Endothelial cell of umbilical vein (primary cell): ENCODE measurements at regions not wholly inside any gene's neighbourhood (a gene's known extent, or its start where the extent isn't known, plus 50 kb on each side); places are given as distances from the start of the nearest gene placed in this dataset.

Experiments used
- BruUV-seq: library from RNA; stranded (reverse); fragments of 400-500 nt; replicated peaks from 2 replicates; lab custom pipeline; 2021; lab: Mats Ljungman, UMichigan
- CTCF ChIA-PET: fragments of 300-600, 350-600 bp; sonication (Branson Sonifier 250); formaldehyde crosslinking; loops from one replicate; lab custom pipeline; 2021; ENCODE audit warnings: antibody characterized with exemption, inconsistent platforms; lab: Charles Lee
- POLR2A ChIA-PET: fragments of 300-600, 350-600 bp; sonication (Branson Sonifier 250); formaldehyde crosslinking; loops from one replicate; lab custom pipeline; 2021; ENCODE audit warnings: antibody characterized with exemption, inconsistent platforms; lab: Charles Lee
- DNase-seq: peaks from one replicate; pipeline ENCODE4 v3.0.0-alpha.2; 2011; ENCODE audit warnings: low read depth, low spot score
- FAIRE-seq: peaks from 2 replicates; lab custom pipeline; 2011; peaks lifted over from hg19 to GRCh38; lab: Jason Lieb, UNC
- H2AFZ ChIP-seq: 2 replicates; pipeline ENCODE4 v1.6.0; 2012; ENCODE audit warnings: low read depth, low read length, control low read depth, inconsistent platforms
- H3K27ac ChIP-seq: 2 replicates; pipeline ENCODE4 v1.5.1; 2011; ENCODE audit warnings: low read depth, mild to moderate bottlenecking, control low read depth, low read length, moderate library complexity; ENCODE audit not compliant: insufficient read depth
- H3K27me3 ChIP-seq, 2 experiments: 2 replicates each; pipeline versions ENCODE4 v1.6.0 to v1.6.1; 2011; ENCODE audit warnings: low read length in 2 of 2, mixed read lengths in 1 of 2; ENCODE audit not compliant: control insufficient read depth in 2 of 2, insufficient read depth in 2 of 2
- H3K36me3 ChIP-seq, 2 experiments: 2 replicates in 1 of 2; 3 replicates in 1 of 2; pipeline ENCODE4 v1.5.1; 2011; ENCODE audit warnings: low read length in 2 of 2, mild to moderate bottlenecking in 1 of 2, moderate library complexity in 1 of 2; ENCODE audit not compliant: control insufficient read depth in 2 of 2, insufficient read depth in 2 of 2; ENCODE audit errors: extremely low read depth in 1 of 2
- H3K4me1 ChIP-seq: 3 replicates; pipeline ENCODE4 v1.5.1; 2011; ENCODE audit warnings: mild to moderate bottlenecking, low read length; ENCODE audit not compliant: control insufficient read depth, insufficient read depth; ENCODE audit errors: extremely low read depth
- H3K4me2 ChIP-seq: 2 replicates; pipeline ENCODE4 v1.6.1; 2011; ENCODE audit warnings: low read length, control low read depth, mixed read lengths; ENCODE audit not compliant: insufficient read depth
- H3K4me3 ChIP-seq, 3 experiments: fragments of 200-600 bp in 1 of 3; sonication (generic), shearing (Covaris generic) in 1 of 3; replicated peaks in 1 of 3; 2 replicates each; pipeline ENCODE4 v1.5.1; 2011 to 2016; ENCODE audit warnings: control low read depth in 3 of 3, low read length in 3 of 3, mild to moderate bottlenecking in 2 of 3, inconsistent platforms in 1 of 3, low read depth in 1 of 3, moderate library complexity in 1 of 3; ENCODE audit not compliant: insufficient read depth in 1 of 3
- H3K79me2 ChIP-seq: 2 replicates; pipeline ENCODE4 v1.6.0; 2012; ENCODE audit warnings: low read length, inconsistent platforms; ENCODE audit not compliant: control insufficient read depth, insufficient read depth
- H3K9ac ChIP-seq: replicated peaks from 2 replicates; pipeline ENCODE3; 2011; ENCODE audit warnings: low read length, control low read depth; ENCODE audit not compliant: insufficient read depth; ENCODE audit errors: extremely low read depth
- H3K9me1 ChIP-seq: replicated peaks from 3 replicates; pipeline ENCODE4 v1.6.0; 2011; ENCODE audit warnings: mild to moderate bottlenecking, low read length; ENCODE audit not compliant: control insufficient read depth, insufficient read depth; ENCODE audit errors: extremely low read depth
- H3K9me3 ChIP-seq: replicated peaks from 2 replicates; pipeline ENCODE4 v1.5.1; 2012; ENCODE audit warnings: low read length, inconsistent platforms; ENCODE audit not compliant: control insufficient read depth, insufficient read depth
- H4K20me1 ChIP-seq: replicated peaks from 2 replicates; pipeline ENCODE3; 2011; ENCODE audit warnings: mild to moderate bottlenecking, low read length; ENCODE audit not compliant: control insufficient read depth, insufficient read depth; ENCODE audit errors: extremely low read depth
- EZH2 ChIP-seq: IDR thresholded peaks from 2 replicates; pipeline ENCODE4 v1.6.1; 2012; ENCODE audit warnings: borderline replicate concordance, low read depth, mild to moderate bottlenecking, moderate library complexity, low read length, inconsistent platforms; ENCODE audit not compliant: severe bottlenecking
- FOS ChIP-seq: IDR thresholded peaks from 2 replicates; pipeline ENCODE4 v1.6.1; 2011; ENCODE audit warnings: mild to moderate bottlenecking, low read length, moderate library complexity, borderline replicate concordance; ENCODE audit not compliant: insufficient read depth
- GATA2 ChIP-seq: IDR thresholded peaks from 2 replicates; pipeline ENCODE4 v1.7.0; 2011; ENCODE audit warnings: low read depth, mild to moderate bottlenecking, moderate library complexity, mixed read lengths, low read length; ENCODE audit not compliant: insufficient read length, insufficient read depth
- JUN ChIP-seq: IDR thresholded peaks from 2 replicates; pipeline ENCODE4 v1.6.1; 2011; ENCODE audit warnings: borderline replicate concordance, low read depth; ENCODE audit not compliant: insufficient read length, insufficient read depth
- MYC ChIP-seq: IDR thresholded peaks from one replicate; pipeline ENCODE4 v1.6.1; 2011; ENCODE audit warnings: mild to moderate bottlenecking, low read depth, low read length
- POLR2A ChIP-seq: IDR thresholded peaks from 2 replicates; pipeline ENCODE4 v1.6.1; 2012; ENCODE audit warnings: low read depth, mild to moderate bottlenecking, control low read depth, low read length
- POLR2AphosphoS5 ChIP-seq: IDR thresholded peaks from 2 replicates; pipeline ENCODE4 v1.6.1; 2012; ENCODE audit warnings: low read depth, mild to moderate bottlenecking, control low read depth, low read length, moderate library complexity; ENCODE audit not compliant: insufficient read depth
- dilution Hi-C: fragments of 300-500 bp; cut with MboI; formaldehyde crosslinking; loops from one replicate; pipeline ENCODE4 v1.15.0; 2019; ENCODE audit warnings: low sequenced_read_pairs; ENCODE audit not compliant: extremely low pct_ligation_motif_present
- intact Hi-C: fragments of 100-400 bp; cut with micrococcal nuclease; formaldehyde crosslinking; loops from one replicate; pipeline ENCODE4 v1.10.0; 2022
- TF ChIP-seq, protein P1 (sequence below), 2 donors: IDR thresholded peaks; 1 replicate in 1 of 2; 2 replicates in 1 of 2; pipeline ENCODE4 v1.5.1; 2011; ENCODE audit warnings: low read length in 2 of 2, mild to moderate bottlenecking in 2 of 2, moderate library complexity in 2 of 2, control low read depth in 1 of 2, inconsistent platforms in 1 of 2, low read depth in 1 of 2; ENCODE audit not compliant: insufficient read depth in 1 of 2; ENCODE audit errors: extremely low read depth in 1 of 2
- TF ChIP-seq, protein P2 (sequence below): IDR thresholded peaks from 2 replicates; pipeline ENCODE4 v1.6.1; 2011; ENCODE audit not compliant: insufficient read depth, insufficient read length

DNA sequence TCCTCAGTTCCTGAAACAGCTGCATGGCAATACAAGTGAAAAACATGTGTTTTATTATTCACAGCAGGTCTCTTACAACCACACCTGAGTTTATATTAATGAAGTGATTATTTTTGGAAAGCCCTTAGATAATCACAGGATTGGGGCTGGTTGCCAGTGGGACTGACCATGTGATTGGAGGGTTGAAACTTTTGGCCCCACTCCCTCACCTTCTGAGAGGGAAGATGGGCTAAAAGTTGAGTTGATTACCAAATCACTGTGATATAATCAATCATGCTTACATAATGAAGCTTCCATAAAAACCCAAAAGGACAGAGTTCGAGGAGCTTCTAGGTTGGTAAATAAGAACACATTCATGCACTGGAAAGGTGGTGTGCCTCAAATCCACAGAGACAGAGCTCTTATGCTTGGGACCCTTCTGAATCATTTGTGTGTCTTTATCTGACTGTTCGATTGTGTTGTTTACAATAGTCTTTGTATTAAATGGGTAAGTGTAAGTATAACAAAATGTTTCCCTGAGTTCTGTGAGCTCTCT, 393.9 kb downstream of the RPS24 start:
- no peak overlapping the region for H3K4me2 ChIP-seq
- H3K9ac ChIP-seq = no peak overlapping the region
- H3K9me3 ChIP-seq = no peaks in the 10 kb centered on the region
- no TSS peak for BruUV-seq
- H3K79me2 ChIP-seq = no peaks in the 10 kb centered on the region
- no peak for TF ChIP-seq JUN
- TF ChIP-seq, protein P1, sequence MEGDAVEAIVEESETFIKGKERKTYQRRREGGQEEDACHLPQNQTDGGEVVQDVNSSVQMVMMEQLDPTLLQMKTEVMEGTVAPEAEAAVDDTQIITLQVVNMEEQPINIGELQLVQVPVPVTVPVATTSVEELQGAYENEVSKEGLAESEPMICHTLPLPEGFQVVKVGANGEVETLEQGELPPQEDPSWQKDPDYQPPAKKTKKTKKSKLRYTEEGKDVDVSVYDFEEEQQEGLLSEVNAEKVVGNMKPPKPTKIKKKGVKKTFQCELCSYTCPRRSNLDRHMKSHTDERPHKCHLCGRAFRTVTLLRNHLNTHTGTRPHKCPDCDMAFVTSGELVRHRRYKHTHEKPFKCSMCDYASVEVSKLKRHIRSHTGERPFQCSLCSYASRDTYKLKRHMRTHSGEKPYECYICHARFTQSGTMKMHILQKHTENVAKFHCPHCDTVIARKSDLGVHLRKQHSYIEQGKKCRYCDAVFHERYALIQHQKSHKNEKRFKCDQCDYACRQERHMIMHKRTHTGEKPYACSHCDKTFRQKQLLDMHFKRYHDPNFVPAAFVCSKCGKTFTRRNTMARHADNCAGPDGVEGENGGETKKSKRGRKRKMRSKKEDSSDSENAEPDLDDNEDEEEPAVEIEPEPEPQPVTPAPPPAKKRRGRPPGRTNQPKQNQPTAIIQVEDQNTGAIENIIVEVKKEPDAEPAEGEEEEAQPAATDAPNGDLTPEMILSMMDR (IDR thresholded peaks at IDR 0.05; ENCODE audit: extremely low read depth in 1 of 2, insufficient read depth in 1 of 2, low read depth in 1 of 2, low read length in 2 of 2) = no peak
- TF ChIP-seq, protein P2, sequence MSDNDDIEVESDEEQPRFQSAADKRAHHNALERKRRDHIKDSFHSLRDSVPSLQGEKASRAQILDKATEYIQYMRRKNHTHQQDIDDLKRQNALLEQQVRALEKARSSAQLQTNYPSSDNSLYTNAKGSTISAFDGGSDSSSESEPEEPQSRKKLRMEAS = no peak
- no peak for TF ChIP-seq POLR2AphosphoS5
- no peak for TF ChIP-seq POLR2A
- TF ChIP-seq FOS = no peak
- TF ChIP-seq GATA2 = no peak
- no peak for TF ChIP-seq MYC
- TF ChIP-seq EZH2 = no peak
- no peaks in the 10 kb centered on the region for H3K4me1 ChIP-seq
- DNase-seq (no peak), FAIRE-seq (no peak)
- H3K4me3 ChIP-seq = no peak overlapping the region
- intact Hi-C loops = no loop called here
- no peak overlapping the region for H2AFZ ChIP-seq
- dilution Hi-C loops = no loop called here
- no peaks in the 10 kb centered on the region for H4K20me1 ChIP-seq
- peaks cover 26 to 34% of the 10 kb centered on the region in 2 experiments for H3K27me3 ChIP-seq
- H3K27ac ChIP-seq = no peak overlapping the region
- no peaks in the 10 kb centered on the region for H3K9me1 ChIP-seq
- H3K36me3 ChIP-seq = no peaks in the 10 kb centered on the region
- CTCF ChIA-PET = interaction anchor here (1.0 to 1.2 kb wide), 2 partner anchors 11 to 230 kb away, joined by 3 read pairs; no protein-coding TSS in a partner anchor
- POLR2A ChIA-PET = no interaction called here
